Epithelial cell of esophagus (primary cell): ENCODE measurements at regions not wholly inside any gene's neighbourhood (a gene's known extent, or its start where the extent isn't known, plus 50 kb on each side); places are given as distances from the start of the nearest gene placed in this dataset.

Source experiments
- DNase-seq: peaks from one replicate; pipeline ENCODE4 v3.0.0; 2010; ENCODE audit warnings: low read depth
- H3K4me3 ChIP-seq: 2 replicates; pipeline ENCODE4 v1.5.1; 2011; ENCODE audit warnings: mild to moderate bottlenecking, low read length, control low read depth
- TF ChIP-seq, protein P1 (sequence below): IDR thresholded peaks from 2 replicates; pipeline ENCODE4 v1.5.1; 2011; ENCODE audit warnings: low read depth, mild to moderate bottlenecking, low read length, control low read depth, inconsistent platforms; ENCODE audit not compliant: insufficient read depth; ENCODE audit errors: missing control alignments

DNA sequence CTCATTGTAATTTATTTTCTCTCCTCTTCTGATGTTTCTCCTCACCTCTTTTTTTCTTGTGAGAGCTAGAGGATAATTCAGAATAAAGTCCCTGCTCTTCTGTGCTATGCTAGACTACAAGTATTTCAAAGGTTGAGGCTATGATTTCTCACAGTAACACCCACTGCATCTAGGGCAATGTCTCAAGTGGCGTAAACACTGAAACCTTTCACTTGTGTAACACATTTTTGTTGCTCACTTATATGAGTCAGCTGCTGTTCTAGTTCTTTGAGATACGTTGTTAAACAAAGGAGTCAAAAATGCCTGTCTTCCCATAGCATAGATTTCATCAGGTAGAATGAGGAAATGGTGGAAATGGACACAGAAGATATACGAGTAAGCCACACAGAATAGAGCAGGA lies 305.1 kb upstream of the PITRM1 start:
- DNase-seq: peak; percentile 96
- H3K4me3 ChIP-seq: no peak overlapping the region
- TF ChIP-seq, protein P1, sequence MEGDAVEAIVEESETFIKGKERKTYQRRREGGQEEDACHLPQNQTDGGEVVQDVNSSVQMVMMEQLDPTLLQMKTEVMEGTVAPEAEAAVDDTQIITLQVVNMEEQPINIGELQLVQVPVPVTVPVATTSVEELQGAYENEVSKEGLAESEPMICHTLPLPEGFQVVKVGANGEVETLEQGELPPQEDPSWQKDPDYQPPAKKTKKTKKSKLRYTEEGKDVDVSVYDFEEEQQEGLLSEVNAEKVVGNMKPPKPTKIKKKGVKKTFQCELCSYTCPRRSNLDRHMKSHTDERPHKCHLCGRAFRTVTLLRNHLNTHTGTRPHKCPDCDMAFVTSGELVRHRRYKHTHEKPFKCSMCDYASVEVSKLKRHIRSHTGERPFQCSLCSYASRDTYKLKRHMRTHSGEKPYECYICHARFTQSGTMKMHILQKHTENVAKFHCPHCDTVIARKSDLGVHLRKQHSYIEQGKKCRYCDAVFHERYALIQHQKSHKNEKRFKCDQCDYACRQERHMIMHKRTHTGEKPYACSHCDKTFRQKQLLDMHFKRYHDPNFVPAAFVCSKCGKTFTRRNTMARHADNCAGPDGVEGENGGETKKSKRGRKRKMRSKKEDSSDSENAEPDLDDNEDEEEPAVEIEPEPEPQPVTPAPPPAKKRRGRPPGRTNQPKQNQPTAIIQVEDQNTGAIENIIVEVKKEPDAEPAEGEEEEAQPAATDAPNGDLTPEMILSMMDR: no peak

DNA sequence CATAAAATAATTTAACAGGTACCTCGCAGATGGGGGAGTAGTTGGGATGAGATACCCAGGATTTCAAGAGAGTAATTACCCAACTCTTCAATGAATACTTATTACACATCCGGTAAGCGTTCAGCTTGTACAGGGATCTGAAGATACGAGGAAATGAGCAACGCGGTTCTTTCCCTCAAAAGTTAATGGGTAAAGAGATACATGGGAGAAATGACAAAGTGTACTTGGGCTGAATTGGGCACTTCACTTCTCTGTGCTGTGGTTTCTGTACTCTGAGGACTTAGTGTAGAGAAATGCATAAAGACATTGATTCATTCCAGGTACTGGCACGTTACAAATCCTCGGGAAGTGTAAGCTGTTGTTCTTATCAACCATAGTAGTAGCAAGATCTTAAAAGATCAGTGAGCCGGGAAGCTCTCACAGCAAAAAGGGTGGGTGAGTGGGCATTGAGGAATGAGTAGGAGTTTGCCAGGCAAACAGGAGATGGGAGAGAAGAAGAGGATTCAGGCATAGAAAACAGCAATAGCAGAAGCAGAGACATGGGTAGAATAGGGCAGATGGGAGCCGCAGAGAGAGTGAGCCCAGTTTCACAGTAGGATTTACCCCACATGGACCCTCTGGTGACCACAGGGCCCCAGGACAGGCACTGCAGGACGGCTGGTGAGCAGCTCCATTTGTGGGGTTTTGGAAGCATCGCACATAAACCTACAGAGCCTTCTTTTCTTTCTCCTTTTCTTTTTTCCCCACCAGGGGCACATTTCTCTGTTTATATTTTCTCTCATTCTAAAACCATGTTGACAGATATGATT lies 304.3 kb upstream of the PITRM1 start:
- no peak for DNase-seq
- TF ChIP-seq, protein P1: no peak
- no peak overlapping the region for H3K4me3 ChIP-seq

DNA sequence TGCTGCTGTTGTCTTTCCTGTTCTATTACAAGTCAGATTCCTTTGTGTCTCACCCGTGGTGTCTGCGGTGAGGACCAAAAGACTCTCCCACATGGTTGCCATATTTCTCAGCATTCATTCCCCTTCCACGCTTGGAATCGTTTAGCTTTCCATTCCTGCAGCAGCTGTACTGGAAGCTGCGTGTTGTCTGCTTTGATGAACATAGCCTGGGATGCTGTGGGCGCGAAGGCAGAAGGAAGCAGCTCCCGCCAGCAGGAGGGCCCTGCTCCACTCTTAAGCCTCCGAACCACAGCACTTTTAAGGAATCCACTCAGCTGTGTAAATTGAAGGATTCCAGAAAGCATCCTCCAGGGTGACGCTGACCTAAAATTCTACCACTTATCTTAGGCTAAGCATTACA lies 303.6 kb upstream of the PITRM1 start:
- no peak overlapping the region for H3K4me3 ChIP-seq
- DNase-seq: no peak
- TF ChIP-seq, protein P1: no peak

DNA sequence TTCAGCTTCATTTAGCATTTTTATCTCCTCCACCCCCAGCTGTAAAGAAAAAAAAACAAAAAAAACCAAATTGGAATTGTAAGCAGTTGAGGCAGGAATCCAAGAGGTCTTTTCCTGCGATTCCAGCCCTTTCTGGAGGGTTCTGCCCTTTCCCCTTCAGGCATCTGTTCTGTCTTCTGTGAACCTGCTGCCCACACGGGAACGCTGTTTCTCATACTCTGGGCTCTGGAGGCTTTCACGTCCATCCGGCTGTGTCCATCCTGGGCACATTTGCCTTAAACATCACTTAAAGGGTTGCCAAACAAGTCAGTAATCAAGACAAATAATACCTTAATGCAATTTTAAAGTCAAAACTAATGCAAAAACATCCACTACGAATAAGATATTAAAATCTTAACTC lies 302.8 kb upstream of the PITRM1 start:
- no peak for DNase-seq
- TF ChIP-seq, protein P1: no peak
- no peak overlapping the region for H3K4me3 ChIP-seq

DNA sequence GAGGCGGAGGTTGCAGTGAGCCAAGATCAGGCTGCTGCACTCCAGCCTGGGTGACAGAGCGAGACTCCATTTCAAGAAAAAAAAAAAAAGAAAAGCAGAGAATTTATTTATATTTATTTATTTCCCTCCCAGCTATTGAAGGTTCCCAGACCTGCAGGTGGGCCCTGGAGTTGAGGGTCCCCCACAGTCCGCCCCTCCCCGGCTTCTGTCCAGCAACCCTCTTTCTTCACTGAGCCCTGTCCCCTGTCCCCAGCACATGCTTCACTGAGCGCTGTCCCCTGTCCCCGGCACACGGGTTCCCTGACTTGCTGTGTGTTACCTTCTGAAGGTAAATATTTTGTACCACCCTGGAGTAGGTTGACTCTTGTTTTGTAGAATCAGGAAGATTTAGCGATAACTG lies 301.7 kb upstream of the PITRM1 start:
- DNase-seq: no peak
- no peak overlapping the region for H3K4me3 ChIP-seq
- TF ChIP-seq, protein P1: no peak

DNA sequence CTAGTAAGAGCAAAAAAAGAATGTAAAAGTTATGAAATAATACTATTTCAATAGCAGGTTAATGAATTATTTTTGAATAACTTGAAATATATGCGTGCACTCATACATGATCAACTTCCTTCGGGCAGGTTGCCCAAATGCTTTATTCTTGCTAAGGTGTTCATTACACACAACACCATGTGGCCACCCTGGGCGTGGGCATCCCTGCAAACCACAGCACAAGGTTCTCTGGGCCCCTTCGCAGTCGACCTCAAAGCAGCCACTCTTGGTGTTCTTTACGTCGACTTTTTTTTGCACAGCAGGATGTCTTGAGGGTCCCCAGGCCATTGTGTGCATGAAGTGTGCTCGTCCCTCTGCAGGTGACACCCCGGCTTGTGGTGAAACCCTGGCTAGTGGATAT lies 300.7 kb upstream of the PITRM1 start:
- TF ChIP-seq, protein P1: no peak
- no peak overlapping the region for H3K4me3 ChIP-seq
- peak; percentile 79 for DNase-seq
